Cardiac fibroblast (primary cell): ENCODE measurements at regions not wholly inside any gene's neighbourhood (a gene's known extent, or its start where the extent isn't known, plus 50 kb on each side); places are given as distances from the start of the nearest gene placed in this dataset.

Experiments used
- DNase-seq, 2 donors: peaks; one replicate each; pipeline versions ENCODE4 v3.0.0 to v3.0.0-alpha.2; 2010; ENCODE audit warnings: low read depth in 2 of 2
- H3K4me3 ChIP-seq, 2 donors: replicated peaks in 1 of 2; 1 replicate in 1 of 2; 2 replicates in 1 of 2; pipeline ENCODE4 v1.5.1; 2011; ENCODE audit warnings: low read depth in 2 of 2, low read length in 2 of 2, mild to moderate bottlenecking in 2 of 2, moderate library complexity in 1 of 2
- TF ChIP-seq, protein P1 (sequence below): IDR thresholded peaks from one replicate; pipeline ENCODE4 v1.5.1; 2011; ENCODE audit warnings: low read depth, mild to moderate bottlenecking, low read length, inconsistent platforms

DNA sequence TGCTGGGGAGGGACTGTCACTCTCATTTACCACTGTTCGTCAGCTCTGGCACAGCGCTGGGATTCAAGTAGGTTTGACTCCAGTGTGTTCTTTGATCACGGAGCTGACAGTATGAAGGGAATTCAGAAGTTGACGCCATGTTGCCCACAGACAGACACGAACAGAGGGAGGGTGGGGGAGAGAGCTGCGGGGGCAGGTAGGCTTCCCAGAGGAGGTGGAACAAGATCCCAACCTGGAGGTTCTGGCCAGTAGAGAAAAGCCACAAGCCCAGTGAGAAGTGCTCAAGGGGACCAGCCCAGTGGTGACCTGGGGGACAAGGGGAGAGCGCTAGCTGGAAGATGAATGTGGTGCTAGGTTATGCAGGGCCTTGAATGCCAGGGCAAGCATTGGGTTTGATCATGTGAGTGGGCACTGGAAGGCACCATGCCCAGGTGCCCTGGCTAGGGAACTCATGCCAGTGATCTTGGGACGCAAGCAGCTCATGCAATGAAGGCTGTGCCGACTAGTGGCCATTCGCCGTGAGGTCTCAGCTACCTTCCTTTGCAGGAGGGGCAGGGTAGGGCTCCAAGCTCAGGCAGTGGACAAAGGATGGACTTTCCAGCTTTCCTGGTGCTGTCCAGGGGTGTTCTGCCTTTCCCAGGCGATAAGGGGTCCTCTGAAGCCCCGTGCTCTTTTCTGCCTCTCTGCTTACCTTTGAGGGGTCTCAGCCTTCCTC lies 50.4 kb upstream of the APCDD1L start:
- TF ChIP-seq, protein P1, sequence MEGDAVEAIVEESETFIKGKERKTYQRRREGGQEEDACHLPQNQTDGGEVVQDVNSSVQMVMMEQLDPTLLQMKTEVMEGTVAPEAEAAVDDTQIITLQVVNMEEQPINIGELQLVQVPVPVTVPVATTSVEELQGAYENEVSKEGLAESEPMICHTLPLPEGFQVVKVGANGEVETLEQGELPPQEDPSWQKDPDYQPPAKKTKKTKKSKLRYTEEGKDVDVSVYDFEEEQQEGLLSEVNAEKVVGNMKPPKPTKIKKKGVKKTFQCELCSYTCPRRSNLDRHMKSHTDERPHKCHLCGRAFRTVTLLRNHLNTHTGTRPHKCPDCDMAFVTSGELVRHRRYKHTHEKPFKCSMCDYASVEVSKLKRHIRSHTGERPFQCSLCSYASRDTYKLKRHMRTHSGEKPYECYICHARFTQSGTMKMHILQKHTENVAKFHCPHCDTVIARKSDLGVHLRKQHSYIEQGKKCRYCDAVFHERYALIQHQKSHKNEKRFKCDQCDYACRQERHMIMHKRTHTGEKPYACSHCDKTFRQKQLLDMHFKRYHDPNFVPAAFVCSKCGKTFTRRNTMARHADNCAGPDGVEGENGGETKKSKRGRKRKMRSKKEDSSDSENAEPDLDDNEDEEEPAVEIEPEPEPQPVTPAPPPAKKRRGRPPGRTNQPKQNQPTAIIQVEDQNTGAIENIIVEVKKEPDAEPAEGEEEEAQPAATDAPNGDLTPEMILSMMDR, result no peak
- no peak for DNase-seq
- H3K4me3 ChIP-seq, result no peak overlapping the region
